SK-N-SH (cell line): ENCODE measurements at regions not wholly inside any gene's neighbourhood (a gene's known extent, or its start where the extent isn't known, plus 50 kb on each side); places are given as distances from the start of the nearest gene placed in this dataset.

Experiments
- CTCF ChIA-PET: fragments of 300-600, 350-600 bp; formaldehyde crosslinking; extraction: SDS; loops from one replicate; lab custom pipeline; 2021; lab: Yijun Ruan, JAX
- POLR2A ChIA-PET: fragments of 350-600 bp; sonication (Branson Sonifier 250); formaldehyde crosslinking; extraction: SDS; loops from one replicate; lab custom pipeline; 2020; ENCODE audit warnings: antibody characterized with exemption, inconsistent platforms; lab: Yijun Ruan, JAX
- DNase-seq: peaks from one replicate; pipeline ENCODE4 v3.0.0; 2012
- H2AFZ ChIP-seq: fragments of 200-600 bp; sonication (generic); 2 replicates; pipeline ENCODE4 v1.8.1; 2016; ENCODE audit warnings: antibody characterized with exemption, mild to moderate bottlenecking, low read depth
- H3F3A ChIP-seq: fragments of 200-600 bp; sonication (generic); replicated peaks from 2 replicates; pipeline ENCODE3; 2016; ENCODE audit warnings: antibody characterized with exemption, mild to moderate bottlenecking; ENCODE audit not compliant: insufficient read depth
- H3K27ac ChIP-seq, 2 experiments: fragments of 200-500 bp in 1 of 2; fragments of 200-600 bp in 1 of 2; sonication (Bioruptor generic) in 1 of 2; sonication (generic), shearing (Covaris generic) in 1 of 2; 2 replicates each; pipeline versions ENCODE4 v1.5.1 to v1.6.1; 2014 to 2016; ENCODE audit warnings: low read depth in 2 of 2, inconsistent platforms in 1 of 2, low read length in 1 of 2, mild to moderate bottlenecking in 1 of 2, mixed read lengths in 1 of 2
- H3K27me3 ChIP-seq: fragments of 200-600 bp; sonication (generic), shearing (Covaris generic); 2 replicates; pipeline ENCODE4 v1.6.1; 2016; ENCODE audit warnings: mixed run types; ENCODE audit not compliant: insufficient read depth
- H3K36me3 ChIP-seq, 2 experiments: fragments of 200-500 bp in 1 of 2; fragments of 200-600 bp in 1 of 2; sonication (Bioruptor generic) in 1 of 2; sonication (generic) in 1 of 2; replicated peaks in 1 of 2; 2 replicates each; pipeline versions ENCODE3 to v1.5.1; 2014 to 2016; ENCODE audit warnings: low read length in 1 of 2, mild to moderate bottlenecking in 1 of 2; ENCODE audit not compliant: insufficient read depth in 2 of 2, control insufficient read depth in 1 of 2
- H3K4me1 ChIP-seq, 2 experiments: fragments of 200-500 bp in 1 of 2; fragments of 200-600 bp in 1 of 2; sonication (Bioruptor generic) in 1 of 2; sonication (generic), shearing (Covaris generic) in 1 of 2; 2 replicates each; pipeline versions ENCODE4 v1.5.1 to v1.6.1; 2014 to 2016; ENCODE audit warnings: low read depth in 1 of 2, low read length in 1 of 2, mixed run types in 1 of 2; ENCODE audit not compliant: insufficient read depth in 2 of 2, control insufficient read depth in 1 of 2
- H3K4me2 ChIP-seq: fragments of 200-600 bp; sonication (generic), shearing (Covaris generic); 2 replicates; pipeline ENCODE4 v1.6.1; 2017; ENCODE audit warnings: mixed run types
- H3K4me3 ChIP-seq, 2 experiments: fragments of 200-500 bp in 1 of 2; fragments of 200-600 bp in 1 of 2; sonication (Bioruptor generic) in 1 of 2; sonication (generic), shearing (Covaris generic) in 1 of 2; 2 replicates each; pipeline versions ENCODE4 v1.5.1 to v1.8.1; 2014 to 2016; ENCODE audit warnings: low read depth in 2 of 2, inconsistent platforms in 1 of 2, low read length in 1 of 2, mild to moderate bottlenecking in 1 of 2, mixed read lengths in 1 of 2, moderate library complexity in 1 of 2
- H3K79me2 ChIP-seq: fragments of 200-600 bp; sonication (generic); 2 replicates; pipeline ENCODE4 v1.8.1; 2017; ENCODE audit warnings: mild to moderate bottlenecking; ENCODE audit not compliant: insufficient read depth
- H3K9ac ChIP-seq: fragments of 200-600 bp; sonication (generic); 2 replicates; pipeline ENCODE4 v1.6.1; 2017; ENCODE audit warnings: mixed run types
- H3K9me2 ChIP-seq: fragments of 200-600 bp; sonication (generic); 2 replicates; pipeline ENCODE4 v1.6.1; 2017; ENCODE audit warnings: mixed run types
- H3K9me3 ChIP-seq: fragments of 200-600 bp; sonication (generic); 2 replicates; pipeline ENCODE4 v1.6.1; 2017; ENCODE audit warnings: mixed run types, mild to moderate bottlenecking, moderate library complexity
- H4K20me1 ChIP-seq: fragments of 200-600 bp; sonication (generic); 2 replicates; pipeline ENCODE4 v1.6.1; 2017; ENCODE audit warnings: mild to moderate bottlenecking, mixed run types; ENCODE audit not compliant: insufficient read depth
- EP300 ChIP-seq, 2 experiments: IDR thresholded peaks; 2 replicates each; pipeline versions ENCODE4 v1.4.0 to v1.6.1; 2012; ENCODE audit warnings: borderline replicate concordance in 1 of 2, low read depth in 1 of 2, low read length in 1 of 2
- FOSL2 ChIP-seq: IDR thresholded peaks from 2 replicates; pipeline ENCODE4 v1.4.0; 2012; ENCODE audit warnings: low read depth, mild to moderate bottlenecking, moderate library complexity, borderline replicate concordance
- FOXM1 ChIP-seq: IDR thresholded peaks from 2 replicates; pipeline ENCODE4 v1.4.0; 2012; ENCODE audit warnings: low read depth, mild to moderate bottlenecking
- GABPA ChIP-seq: IDR thresholded peaks from 2 replicates; pipeline ENCODE4 v1.4.0; 2012; ENCODE audit warnings: low read depth, mild to moderate bottlenecking
- JUND ChIP-seq: IDR thresholded peaks from 2 replicates; pipeline ENCODE4 v1.4.0; 2012
- MXI1 ChIP-seq: IDR thresholded peaks from 2 replicates; pipeline ENCODE4 v1.6.1; 2012; ENCODE audit warnings: mild to moderate bottlenecking, low read depth, low read length, improper control_type of control experiment
- NFIC ChIP-seq: IDR thresholded peaks from 2 replicates; pipeline ENCODE4 v1.4.0; 2012; ENCODE audit warnings: borderline replicate concordance
- POLR2AphosphoS5 ChIP-seq: IDR thresholded peaks from 2 replicates; pipeline ENCODE4 v1.6.1; 2012; ENCODE audit warnings: low read depth, low read length
- RXRA ChIP-seq: IDR thresholded peaks from 2 replicates; pipeline ENCODE4 v1.4.0; 2012; ENCODE audit warnings: low read depth, mild to moderate bottlenecking, borderline replicate concordance
- SIN3A ChIP-seq: IDR thresholded peaks from 2 replicates; pipeline ENCODE4 v1.6.1; 2012; ENCODE audit warnings: low read depth, mild to moderate bottlenecking, low read length, moderate library complexity, borderline replicate concordance
- SMC3 ChIP-seq: IDR thresholded peaks from 2 replicates; pipeline ENCODE4 v1.6.1; 2012; ENCODE audit warnings: low read depth, low read length, improper control_type of control experiment
- TAF1 ChIP-seq: IDR thresholded peaks from 2 replicates; pipeline ENCODE4 v1.6.1; 2012; ENCODE audit warnings: low read depth, mild to moderate bottlenecking, low read length, moderate library complexity, borderline replicate concordance
- TCF12 ChIP-seq: IDR thresholded peaks from 2 replicates; pipeline ENCODE4 v1.4.0; 2012
- TEAD4 ChIP-seq: IDR thresholded peaks from 2 replicates; pipeline ENCODE4 v1.4.0; 2012; ENCODE audit warnings: mild to moderate bottlenecking, borderline replicate concordance; ENCODE audit not compliant: insufficient read depth
- YY1 ChIP-seq: IDR thresholded peaks from 2 replicates; pipeline ENCODE4 v1.4.0; 2012; ENCODE audit warnings: low read depth, mild to moderate bottlenecking
- WGBS: methylation state at CpG from one replicate; pipeline ENCODE4 v1.1.6; 2017; ENCODE audit warnings: low lambda C conversion rate; 5-methylcytosine and 5-hydroxymethylcytosine counted together
- TF ChIP-seq, protein P1 (sequence below): IDR thresholded peaks from 2 replicates; pipeline ENCODE4; 2012
- TF ChIP-seq, protein P2 (sequence below): fragments of 150-350 bp; IDR thresholded peaks from 2 replicates; pipeline ENCODE4 v1.6.1; 2017; ENCODE audit warnings: antibody characterized with exemption, low read length, low read depth, borderline replicate concordance
- TF ChIP-seq, protein P3 (sequence below): IDR thresholded peaks from 2 replicates; pipeline ENCODE4 v1.4.0; 2012; ENCODE audit warnings: low read depth, borderline replicate concordance
- TF ChIP-seq, protein P4 (sequence below): IDR thresholded peaks from 2 replicates; pipeline ENCODE4 v1.4.0; 2012; ENCODE audit warnings: low read depth
- TF ChIP-seq, protein P5 (sequence below): IDR thresholded peaks from 2 replicates; pipeline ENCODE4 v1.4.0; 2012; ENCODE audit warnings: low read depth, borderline replicate concordance

DNA sequence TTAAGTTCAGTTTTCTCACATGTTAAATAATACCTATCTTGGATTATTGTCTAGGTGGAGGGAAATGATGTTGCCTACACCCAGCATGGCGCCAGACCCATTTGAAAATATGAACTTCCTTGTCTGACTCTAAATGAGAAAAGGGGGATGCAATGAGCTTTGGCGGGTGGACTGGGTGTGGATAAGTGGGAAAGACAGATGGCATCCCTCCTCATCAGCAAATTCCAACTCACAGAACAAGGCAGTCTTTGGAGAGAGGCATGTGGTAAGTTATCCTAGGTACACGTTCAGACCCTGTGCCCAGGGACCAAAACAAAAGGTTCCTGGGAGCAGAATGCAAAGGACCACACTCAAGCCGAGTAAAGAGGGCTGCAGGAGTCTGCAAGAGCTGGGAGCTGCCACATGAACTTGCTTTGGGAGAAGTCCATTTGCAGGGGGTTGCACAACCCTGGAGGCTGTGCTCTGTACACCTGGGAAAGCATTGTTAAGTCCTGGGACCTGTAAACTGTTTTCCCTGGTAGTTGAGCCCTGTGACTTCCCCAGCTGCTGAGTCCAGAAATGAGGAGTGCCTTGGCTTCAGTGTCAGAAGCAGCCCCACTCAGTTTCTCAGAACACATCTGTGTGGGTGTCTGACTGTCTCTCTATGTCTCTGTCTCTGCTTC, 102.3 kb upstream of the TPM1 start:
- Histone ChIP-seq H3K27ac (peak overlapping the region; percentile 82 to 98), H3K9me3 (no peaks in the 10 kb centered on the region), H3K4me3 (no peak overlapping the region), H3K9ac (peak overlapping the region; percentile 40; the same call in 1 of the 2 replicates), H3K36me3 (no peaks in the 10 kb centered on the region), H4K20me1 (no peaks in the 10 kb centered on the region), H3K4me1 (peaks cover 23 to 35% of the 10 kb centered on the region in 2 experiments), H3K4me2 (peak overlapping the region; percentile 66; the same call in 1 of the 2 replicates), H3K27me3 (no peaks in the 10 kb centered on the region), H3K9me2 (no peaks in the 10 kb centered on the region), H3K79me2 (no peaks in the 10 kb centered on the region), H3F3A (peaks cover 42% of the 10 kb centered on the region), H2AFZ (no peak overlapping the region)
- WGBS, result 88% methylated on average over 3 of the region's 4 CpGs
- ChIA-PET POLR2A (no interaction called here), CTCF (interaction anchor here (0.9 to 3.9 kb wide), 6 partner anchors 10 to 158 kb away, joined by 3 to 13 read pairs (median 4); no protein-coding TSS in a partner anchor)
- no peak for DNase-seq
- TF ChIP-seq EP300 (IDR thresholded peaks at IDR 0.05; ENCODE audit: borderline replicate concordance in 1 of 2, low read depth in 1 of 2, low read length in 1 of 2) (no peak), YY1 (no peak), RXRA (no peak)

DNA sequence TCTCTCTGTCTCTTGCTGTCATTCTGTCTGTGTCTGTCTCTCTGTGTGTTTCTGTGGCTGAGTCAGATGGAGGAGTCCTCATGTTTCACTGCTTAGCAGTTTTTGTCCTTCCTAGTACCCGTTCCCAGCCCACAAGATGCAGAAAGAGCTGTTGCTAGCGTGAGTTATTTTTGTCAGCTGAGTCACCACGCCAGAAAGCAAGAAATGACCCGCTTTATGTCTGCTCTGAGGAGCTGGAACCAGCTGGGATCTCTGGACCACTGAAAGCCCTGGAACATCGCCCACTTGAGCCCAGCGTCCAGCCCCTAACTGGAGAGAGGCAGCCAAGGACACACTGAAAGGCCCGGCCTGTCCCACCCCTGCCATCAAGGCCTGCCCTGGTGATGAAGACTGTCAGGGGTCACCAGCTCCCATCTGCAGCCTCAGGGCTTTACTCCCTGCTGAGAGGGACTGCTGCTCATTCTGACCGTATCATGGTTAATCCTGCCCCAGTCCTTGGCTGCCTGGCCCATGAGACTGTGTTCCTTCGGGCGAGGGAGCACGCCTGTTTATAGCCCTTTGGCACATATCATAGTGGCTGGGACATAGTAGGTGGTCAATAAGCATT, 101.7 kb upstream of the TPM1 start:
- H3F3A ChIP-seq, result peaks cover 39% of the 10 kb centered on the region
- H3K4me1 ChIP-seq, result peaks cover 17 to 28% of the 10 kb centered on the region in 2 experiments
- no peaks in the 10 kb centered on the region for H3K79me2 ChIP-seq
- ChIA-PET CTCF (interaction anchor here (0.8 to 3.9 kb wide), 6 partner anchors 13 to 159 kb away, joined by 3 to 13 read pairs (median 4); no protein-coding TSS in a partner anchor), POLR2A (interaction anchor here (1.0 kb wide), 1 partner anchor 17 kb away, joined by 3 read pairs; no protein-coding TSS in a partner anchor)
- H3K36me3 ChIP-seq, result no peaks in the 10 kb centered on the region
- H2AFZ ChIP-seq, result no peak overlapping the region; the same call in 1 of the 2 replicates
- peak overlapping the region; percentile 66 for H3K4me2 ChIP-seq
- peak overlapping the region; percentile 82 to 98 for H3K27ac ChIP-seq
- H4K20me1 ChIP-seq, result no peaks in the 10 kb centered on the region
- no peak overlapping the region for H3K4me3 ChIP-seq
- H3K9me2 ChIP-seq, result no peaks in the 10 kb centered on the region
- no peaks in the 10 kb centered on the region for H3K27me3 ChIP-seq
- H3K9ac ChIP-seq, result peak overlapping the region; percentile 77
- peak; percentile 44 for DNase-seq
- 8% methylated on average over 8 of the region's 11 CpGs for WGBS
- H3K9me3 ChIP-seq, result no peaks in the 10 kb centered on the region
- TF ChIP-seq MXI1 (no peak), RXRA (peak; percentile 88; the same call in 1 of the 2 replicates), JUND (peak; percentile 96), FOXM1 (peak; percentile 86), TEAD4 (peak; percentile 76; the same call in 1 of the 2 replicates), NFIC (peak; percentile 88), TCF12 (peak; percentile 96), GABPA (no peak), POLR2AphosphoS5 (peak; percentile 73; the same call in 1 of the 2 replicates), SIN3A (peak; percentile 79), TAF1 (peak; percentile 43; the same call in 1 of the 2 replicates), FOSL2 (peak; percentile 95), YY1 (0 out of 2 replicates have a peak, but pooled peaks have one; percentile 25), EP300 (IDR thresholded peaks at IDR 0.05; ENCODE audit: borderline replicate concordance in 1 of 2, low read depth in 1 of 2, low read length in 1 of 2) (peak; percentile 25 to 90; a peak in 3 of 4 replicates), SMC3 (no peak; the same call in 1 of the 2 replicates)
- TF ChIP-seq, protein P1, sequence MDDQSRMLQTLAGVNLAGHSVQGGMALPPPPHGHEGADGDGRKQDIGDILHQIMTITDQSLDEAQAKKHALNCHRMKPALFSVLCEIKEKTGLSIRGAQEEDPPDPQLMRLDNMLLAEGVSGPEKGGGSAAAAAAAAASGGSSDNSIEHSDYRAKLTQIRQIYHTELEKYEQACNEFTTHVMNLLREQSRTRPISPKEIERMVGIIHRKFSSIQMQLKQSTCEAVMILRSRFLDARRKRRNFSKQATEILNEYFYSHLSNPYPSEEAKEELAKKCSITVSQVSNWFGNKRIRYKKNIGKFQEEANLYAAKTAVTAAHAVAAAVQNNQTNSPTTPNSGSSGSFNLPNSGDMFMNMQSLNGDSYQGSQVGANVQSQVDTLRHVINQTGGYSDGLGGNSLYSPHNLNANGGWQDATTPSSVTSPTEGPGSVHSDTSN, result peak; percentile 91
- TF ChIP-seq, protein P2, sequence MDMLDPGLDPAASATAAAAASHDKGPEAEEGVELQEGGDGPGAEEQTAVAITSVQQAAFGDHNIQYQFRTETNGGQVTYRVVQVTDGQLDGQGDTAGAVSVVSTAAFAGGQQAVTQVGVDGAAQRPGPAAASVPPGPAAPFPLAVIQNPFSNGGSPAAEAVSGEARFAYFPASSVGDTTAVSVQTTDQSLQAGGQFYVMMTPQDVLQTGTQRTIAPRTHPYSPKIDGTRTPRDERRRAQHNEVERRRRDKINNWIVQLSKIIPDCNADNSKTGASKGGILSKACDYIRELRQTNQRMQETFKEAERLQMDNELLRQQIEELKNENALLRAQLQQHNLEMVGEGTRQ, result no peak
- TF ChIP-seq, protein P3, sequence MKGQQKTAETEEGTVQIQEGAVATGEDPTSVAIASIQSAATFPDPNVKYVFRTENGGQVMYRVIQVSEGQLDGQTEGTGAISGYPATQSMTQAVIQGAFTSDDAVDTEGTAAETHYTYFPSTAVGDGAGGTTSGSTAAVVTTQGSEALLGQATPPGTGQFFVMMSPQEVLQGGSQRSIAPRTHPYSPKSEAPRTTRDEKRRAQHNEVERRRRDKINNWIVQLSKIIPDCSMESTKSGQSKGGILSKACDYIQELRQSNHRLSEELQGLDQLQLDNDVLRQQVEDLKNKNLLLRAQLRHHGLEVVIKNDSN, result 0 out of 2 replicates have a peak, but pooled peaks have one; percentile 25
- TF ChIP-seq, protein P4, sequence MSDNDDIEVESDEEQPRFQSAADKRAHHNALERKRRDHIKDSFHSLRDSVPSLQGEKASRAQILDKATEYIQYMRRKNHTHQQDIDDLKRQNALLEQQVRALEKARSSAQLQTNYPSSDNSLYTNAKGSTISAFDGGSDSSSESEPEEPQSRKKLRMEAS, result peak; percentile 69; the same call in 1 of the 2 replicates
- TF ChIP-seq, protein P5, sequence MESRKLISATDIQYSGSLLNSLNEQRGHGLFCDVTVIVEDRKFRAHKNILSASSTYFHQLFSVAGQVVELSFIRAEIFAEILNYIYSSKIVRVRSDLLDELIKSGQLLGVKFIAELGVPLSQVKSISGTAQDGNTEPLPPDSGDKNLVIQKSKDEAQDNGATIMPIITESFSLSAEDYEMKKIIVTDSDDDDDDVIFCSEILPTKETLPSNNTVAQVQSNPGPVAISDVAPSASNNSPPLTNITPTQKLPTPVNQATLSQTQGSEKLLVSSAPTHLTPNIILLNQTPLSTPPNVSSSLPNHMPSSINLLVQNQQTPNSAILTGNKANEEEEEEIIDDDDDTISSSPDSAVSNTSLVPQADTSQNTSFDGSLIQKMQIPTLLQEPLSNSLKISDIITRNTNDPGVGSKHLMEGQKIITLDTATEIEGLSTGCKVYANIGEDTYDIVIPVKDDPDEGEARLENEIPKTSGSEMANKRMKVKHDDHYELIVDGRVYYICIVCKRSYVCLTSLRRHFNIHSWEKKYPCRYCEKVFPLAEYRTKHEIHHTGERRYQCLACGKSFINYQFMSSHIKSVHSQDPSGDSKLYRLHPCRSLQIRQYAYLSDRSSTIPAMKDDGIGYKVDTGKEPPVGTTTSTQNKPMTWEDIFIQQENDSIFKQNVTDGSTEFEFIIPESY, result peak; percentile 80
